ENCODE measurements at regions not wholly inside any gene's neighbourhood (a gene's known extent, or its start where the extent isn't known, plus 50 kb on each side); places are given as distances from the start of the nearest gene placed in this dataset.

GRCh38 chr12:25745281-25745680 is 192.2 kb upstream of the LMNTD1 start:
- Histone ChIP-seq H3K27me3 (no peaks in the 10 kb centered on the region), H3K27ac (no peak overlapping the region), H3K4me3 (no peak overlapping the region), H3K36me3 (no peaks in the 10 kb centered on the region), H3K4me1 (no peaks in the 10 kb centered on the region), H3K9me3 (no peaks in the 10 kb centered on the region)
- WGBS, 2 donors (ENCODE audit: low coverage in 1 of 2) = 78 to 83% methylated on average over 2 of the region's 2 CpGs
- ATAC-seq = no peak
- TF ChIP-seq POLR2A (IDR thresholded peaks at IDR 0.05) = no peak
- no peak for TF ChIP-seq EP300 (IDR thresholded peaks at IDR 0.05)
- TF ChIP-seq CTCF (IDR thresholded peaks at IDR 0.05) = no peak
- TF ChIP-seq POLR2AphosphoS5 (IDR thresholded peaks at IDR 0.05) = no peak

GRCh38 chr12:25746131-25746530 is 193.0 kb upstream of the LMNTD1 start:
- Histone ChIP-seq H3K4me3 (no peak overlapping the region), H3K9me3 (no peaks in the 10 kb centered on the region), H3K4me1 (no peaks in the 10 kb centered on the region), H3K27ac (no peak overlapping the region), H3K27me3 (no peaks in the 10 kb centered on the region), H3K36me3 (no peaks in the 10 kb centered on the region)
- no peak for ATAC-seq
- no peak for TF ChIP-seq POLR2AphosphoS5 (IDR thresholded peaks at IDR 0.05)
- TF ChIP-seq POLR2A (IDR thresholded peaks at IDR 0.05) = no peak
- TF ChIP-seq EP300 (IDR thresholded peaks at IDR 0.05) = no peak
- TF ChIP-seq CTCF (IDR thresholded peaks at IDR 0.05) = no peak

GRCh38 chr12:25752710-25753309 is 199.7 kb upstream of the LMNTD1 start:
- H3K27ac ChIP-seq = no peak overlapping the region
- H3K36me3 ChIP-seq = no peaks in the 10 kb centered on the region
- no peaks in the 10 kb centered on the region for H3K9me3 ChIP-seq
- H3K4me3 ChIP-seq = no peak overlapping the region
- H3K4me1 ChIP-seq = no peaks in the 10 kb centered on the region
- no peak for ATAC-seq
- WGBS, 2 donors (ENCODE audit: low coverage in 1 of 2) = 58 to 70% methylated on average over 1 of the region's 1 CpG
- TF ChIP-seq CTCF (IDR thresholded peaks at IDR 0.05) (no peak), EP300 (IDR thresholded peaks at IDR 0.05) (no peak), POLR2A (IDR thresholded peaks at IDR 0.05) (no peak), POLR2AphosphoS5 (IDR thresholded peaks at IDR 0.05) (no peak)
- no peaks in the 10 kb centered on the region for H3K27me3 ChIP-seq

GRCh38 chr12:25755136-25755970 is 202.3 kb upstream of the LMNTD1 start:
- H3K27ac ChIP-seq = no peak overlapping the region
- no peaks in the 10 kb centered on the region for H3K9me3 ChIP-seq
- no peak for ATAC-seq
- WGBS, 2 donors (ENCODE audit: low coverage in 1 of 2) = 61 to 63% methylated on average over 4 of the region's 4 CpGs
- no peaks in the 10 kb centered on the region for H3K27me3 ChIP-seq
- no peaks in the 10 kb centered on the region for H3K4me1 ChIP-seq
- no peak for TF ChIP-seq CTCF (IDR thresholded peaks at IDR 0.05)
- TF ChIP-seq POLR2A (IDR thresholded peaks at IDR 0.05) = no peak
- no peak for TF ChIP-seq POLR2AphosphoS5 (IDR thresholded peaks at IDR 0.05)
- no peak for TF ChIP-seq EP300 (IDR thresholded peaks at IDR 0.05)
- no peak overlapping the region for H3K4me3 ChIP-seq
- H3K36me3 ChIP-seq = no peaks in the 10 kb centered on the region

- TF ChIP-seq CTCF (IDR thresholded peaks at IDR 0.05) = no peak
- no peak for TF ChIP-seq POLR2AphosphoS5 (IDR thresholded peaks at IDR 0.05)
- TF ChIP-seq POLR2A (IDR thresholded peaks at IDR 0.05) = no peak
- TF ChIP-seq EP300 (IDR thresholded peaks at IDR 0.05) = no peak
- Histone ChIP-seq H3K9me3 (no peaks in the 10 kb centered on the region), H3K36me3 (no peaks in the 10 kb centered on the region), H3K4me1 (no peaks in the 10 kb centered on the region), H3K27me3 (no peaks in the 10 kb centered on the region), H3K4me3 (no peak overlapping the region), H3K27ac (no peak overlapping the region)
- 91% methylated on average over 2 of the region's 2 CpGs; no CpG with 5 or more reads in 1 of the 2 donors for WGBS, 2 donors (ENCODE audit: low coverage in 1 of 2)
- no peak for ATAC-seq
Observed at GRCh38 chr12:25755971-25756260, 202.6 kb upstream of the RASSF8 start.

Data from gastroesophageal sphincter (tissue), 4 donors.